Gastrocnemius medialis (tissue), 4 donors: ENCODE measurements at regions not wholly inside any gene's neighbourhood (a gene's known extent, or its start where the extent isn't known, plus 50 kb on each side); places are given as distances from the start of the nearest gene placed in this dataset.

ENCODE experiments used
- CTCF ChIP-seq, 5 experiments: fragments of 450-650 bp in 3 of 5; fragments of 200-600 bp in 2 of 5; sonication (generic) in 2 of 5; IDR thresholded peaks in 4 of 5; conservative IDR thresholded peaks in 1 of 5; 1 replicate in 4 of 5; 2 replicates in 1 of 5; pipeline ENCODE4 v1.5.1; 2016 to 2019; ENCODE audit warnings: antibody characterized with exemption in 5 of 5, mild to moderate bottlenecking in 3 of 5, moderate library complexity in 3 of 5
- POLR2A ChIP-seq, 2 donors: fragments of 450-650 bp; IDR thresholded peaks; one replicate each; pipeline ENCODE4 v1.6.1; 2017; ENCODE audit warnings: antibody characterized with exemption in 2 of 2, mild to moderate bottlenecking in 2 of 2, moderate library complexity in 2 of 2

DNA sequence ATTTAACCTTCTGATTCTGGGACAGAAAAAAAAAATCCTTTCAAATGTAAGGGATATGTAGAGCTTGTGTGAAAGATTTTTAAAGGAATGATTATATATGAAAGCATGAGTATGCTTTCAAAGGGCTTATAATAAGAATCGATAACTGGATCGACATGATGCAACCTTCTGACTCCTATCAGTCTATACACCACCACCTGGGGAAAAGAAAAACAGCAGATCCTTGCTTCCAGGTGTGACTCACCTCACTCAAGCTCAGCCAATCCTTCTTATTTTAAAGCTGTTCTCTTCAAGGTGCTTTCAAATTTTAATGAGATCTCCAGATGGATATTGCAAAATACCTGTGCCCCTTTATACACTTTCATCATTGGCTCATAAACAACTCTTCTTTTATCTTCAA is 102.1 kb upstream of the EDNRA start:
- no peak for TF ChIP-seq CTCF (IDR thresholded peaks at IDR 0.05 in 4 of 5, conservative IDR thresholded peaks at IDR 0.05 in 1 of 5)
- no peak for TF ChIP-seq POLR2A (IDR thresholded peaks at IDR 0.05)
